Small intestine (tissue), 7 donors: ENCODE measurements at regions not wholly inside any gene's neighbourhood (a gene's known extent, or its start where the extent isn't known, plus 50 kb on each side); places are given as distances from the start of the nearest gene placed in this dataset.

Source experiments
- DNase-seq, 2 donors: peaks; one replicate each; pipeline versions ENCODE4 v3.0.0 to v3.0.0-alpha.2; 2013
- FAIRE-seq: peaks from 2 replicates; lab custom pipeline; 2012; peaks lifted over from hg19 to GRCh38; lab: Jason Lieb, UNC
- H3K27ac ChIP-seq, 3 donors: one replicate each; pipeline ENCODE4 v1.5.1; 2013; ENCODE audit warnings: low read length in 2 of 3, mild to moderate bottlenecking in 2 of 3, control low read depth in 1 of 3, inconsistent platforms in 1 of 3, low read depth in 1 of 3, moderate library complexity in 1 of 3
- H3K27me3 ChIP-seq, 3 donors: one replicate each; pipeline ENCODE4 v1.6.1; 2013; ENCODE audit warnings: low read length in 3 of 3, inconsistent platforms in 1 of 3; ENCODE audit not compliant: control insufficient read depth in 3 of 3, insufficient read depth in 3 of 3
- H3K36me3 ChIP-seq, 3 donors: one replicate each; pipeline ENCODE4 v1.6.1; 2013; ENCODE audit warnings: low read length in 3 of 3, inconsistent platforms in 1 of 3, low read depth in 1 of 3, mild to moderate bottlenecking in 1 of 3, moderate library complexity in 1 of 3; ENCODE audit not compliant: control insufficient read depth in 3 of 3, insufficient read depth in 2 of 3
- H3K4me1 ChIP-seq, 3 donors: one replicate each; pipeline ENCODE4 v1.6.1; 2013; ENCODE audit warnings: low read length in 2 of 3, inconsistent platforms in 1 of 3, low read depth in 1 of 3, mild to moderate bottlenecking in 1 of 3, moderate library complexity in 1 of 3; ENCODE audit not compliant: control insufficient read depth in 3 of 3, insufficient read depth in 2 of 3
- H3K4me3 ChIP-seq, 3 donors: one replicate each; pipeline ENCODE4 v1.5.1; 2013; ENCODE audit warnings: low read length in 3 of 3, control low read depth in 1 of 3, inconsistent platforms in 1 of 3, low read depth in 1 of 3, mild to moderate bottlenecking in 1 of 3, moderate library complexity in 1 of 3
- H3K9me3 ChIP-seq, 2 donors: one replicate each; pipeline ENCODE4 v1.6.1; 2013; ENCODE audit warnings: low read depth in 1 of 2, low read length in 1 of 2; ENCODE audit not compliant: control insufficient read depth in 2 of 2, insufficient read depth in 1 of 2
- WGBS, 3 donors: extraction: QIAGEN DNeasy Blood & Tissue Kit; methylation state at CpG; one replicate each; pipeline ENCODE4 v1.1.7; 2013; 5-methylcytosine and 5-hydroxymethylcytosine counted together
- donor health status: healthy with polysubstance abuse.
- donor health status: control.
- donor health status: control.
- donor health status: Bipolar disorder and iron deficiency.
- donor health status: healthy.

GRCh38 chr6:4588581-4588980, 187.6 kb upstream of the CDYL start:
- Histone ChIP-seq H3K4me1 (no peaks in the 10 kb centered on the region), H3K36me3 (no peaks in the 10 kb centered on the region), H3K9me3 (no peaks in the 10 kb centered on the region), H3K4me3 (no peak overlapping the region), H3K27me3 (peaks cover 0 to 5% (median 0%) of the 10 kb centered on the region in 3 donors), H3K27ac (no peak overlapping the region)
- FAIRE-seq, result no peak
- WGBS, 3 donors, result 74 to 88% (median 77%) methylated on average over 7 of the region's 7 CpGs
- no peak for DNase-seq

- H3K4me3 ChIP-seq, result no peak overlapping the region
- H3K9me3 ChIP-seq, result no peaks in the 10 kb centered on the region
- H3K27ac ChIP-seq, result no peak overlapping the region
- no peaks in the 10 kb centered on the region for H3K4me1 ChIP-seq
- DNase-seq (no peak), FAIRE-seq (no peak)
- 82 to 92% (median 90%) methylated on average over 5 of the region's 5 CpGs for WGBS, 3 donors
- H3K27me3 ChIP-seq, result peaks cover 0 to 5% (median 0%) of the 10 kb centered on the region in 3 donors
- H3K36me3 ChIP-seq, result no peaks in the 10 kb centered on the region
These were observed 188.0 kb upstream of the CDYL start for GRCh38 chr6:4588163-4588562.

- WGBS, 3 donors, result 65 to 96% (median 91%) methylated on average over 4 of the region's 4 CpGs
- DNase-seq (no peak), FAIRE-seq (no peak)
- Histone ChIP-seq H3K36me3 (no peaks in the 10 kb centered on the region), H3K27me3 (peaks cover 0 to 5% (median 0%) of the 10 kb centered on the region in 3 donors), H3K27ac (no peak overlapping the region), H3K4me3 (no peak overlapping the region), H3K4me1 (no peaks in the 10 kb centered on the region), H3K9me3 (no peaks in the 10 kb centered on the region)
These were observed 189.0 kb upstream of the CDYL start for GRCh38 chr6:4587171-4587570.

GRCh38 chr6:4586469-4586859, 189.7 kb upstream of the CDYL start:
- Histone ChIP-seq H3K27me3 (peaks cover 0 to 2% (median 0%) of the 10 kb centered on the region in 3 donors), H3K27ac (no peak overlapping the region), H3K4me3 (no peak overlapping the region), H3K4me1 (no peaks in the 10 kb centered on the region), H3K36me3 (no peaks in the 10 kb centered on the region), H3K9me3 (no peaks in the 10 kb centered on the region)
- no peak for FAIRE-seq
- DNase-seq, result no peak
- WGBS, 3 donors, result 55 to 83% (median 64%) methylated on average over 3 of the region's 3 CpGs

GRCh38 chr6:4585682-4586468, 190.3 kb upstream of the CDYL start:
- Histone ChIP-seq H3K4me3 (no peak overlapping the region), H3K27ac (no peak overlapping the region), H3K4me1 (no peaks in the 10 kb centered on the region), H3K27me3 (peaks cover 0 to 2% (median 0%) of the 10 kb centered on the region in 3 donors), H3K36me3 (no peaks in the 10 kb centered on the region), H3K9me3 (no peaks in the 10 kb centered on the region)
- WGBS, 3 donors, result 49 to 73% (median 61%) methylated on average over 5 of the region's 5 CpGs
- FAIRE-seq (no peak), DNase-seq (peak in 1 of 2 donors; percentile 19)

GRCh38 chr6:4584801-4585200, 191.4 kb upstream of the CDYL start:
- Histone ChIP-seq H3K4me1 (no peaks in the 10 kb centered on the region), H3K27me3 (peaks cover 0 to 2% (median 0%) of the 10 kb centered on the region in 3 donors), H3K27ac (no peak overlapping the region), H3K36me3 (no peaks in the 10 kb centered on the region), H3K4me3 (no peak overlapping the region), H3K9me3 (no peaks in the 10 kb centered on the region)
- no peak for FAIRE-seq
- WGBS, 3 donors, result 91 to 92% (median 92%) methylated on average over 5 of the region's 5 CpGs
- no peak for DNase-seq

GRCh38 chr6:4582506-4583417, 193.4 kb upstream of the CDYL start:
- DNase-seq, result no peak
- Histone ChIP-seq H3K9me3 (no peaks in the 10 kb centered on the region), H3K4me1 (no peaks in the 10 kb centered on the region), H3K36me3 (no peaks in the 10 kb centered on the region), H3K27me3 (peaks cover 0 to 2% (median 0%) of the 10 kb centered on the region in 3 donors), H3K27ac (peak overlapping the region in 1 of 3 donors; percentile 34), H3K4me3 (no peak overlapping the region)
- 67 to 70% (median 67%) methylated on average over 8 of the region's 8 CpGs for WGBS, 3 donors
- FAIRE-seq, result no peak
